Activated CD4-positive, alpha-beta T cell treated with anti-CD3 and anti-CD28 coated beads for 24 hours (primary cell): ENCODE measurements at regions not wholly inside any gene's neighbourhood (a gene's known extent, or its start where the extent isn't known, plus 50 kb on each side); places are given as distances from the start of the nearest gene placed in this dataset.
"Not testable (repeated sequence)": the region's sequence is repeated elsewhere in the genome, so short reads cannot be mapped to it uniquely, and the experiment has no call there.

Source experiments
- DNase-seq, 2 donors: peaks; one replicate each; pipeline ENCODE4 v3.0.0-alpha.2; 2020; ENCODE audit warnings: low read depth in 2 of 2

GRCh38 chr2:72078773-72079172 lies 68.9 kb downstream of the CYP26B1 start:
- no peak for DNase-seq

- no peak for DNase-seq
These were observed 69.9 kb downstream of the CYP26B1 start for GRCh38 chr2:72077702-72078169.

DNA sequence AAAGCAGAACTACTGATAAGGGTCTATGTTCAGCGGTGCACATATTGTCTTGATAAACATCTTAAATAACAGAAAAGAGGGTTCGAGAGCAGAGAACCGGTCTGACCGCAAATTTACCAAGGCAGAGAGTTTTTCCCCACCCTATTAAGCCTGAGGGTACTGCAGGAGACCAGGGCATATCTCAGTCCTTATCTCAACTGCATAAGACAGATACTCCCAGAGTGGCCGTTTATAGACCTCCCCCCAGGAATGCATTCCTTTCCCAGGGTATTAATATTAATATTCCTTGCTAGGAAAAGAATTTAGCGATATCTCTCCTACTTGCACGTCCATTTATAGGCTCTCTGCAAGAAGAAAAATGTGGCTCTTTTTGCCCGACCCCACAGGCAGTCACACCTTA lies 74.3 kb downstream of the CYP26B1 start:
- not testable (repeated sequence) for DNase-seq

- DNase-seq = not testable (repeated sequence)
These were observed 83.5 kb downstream of the CYP26B1 start for GRCh38 chr2:72064197-72064596.

DNA sequence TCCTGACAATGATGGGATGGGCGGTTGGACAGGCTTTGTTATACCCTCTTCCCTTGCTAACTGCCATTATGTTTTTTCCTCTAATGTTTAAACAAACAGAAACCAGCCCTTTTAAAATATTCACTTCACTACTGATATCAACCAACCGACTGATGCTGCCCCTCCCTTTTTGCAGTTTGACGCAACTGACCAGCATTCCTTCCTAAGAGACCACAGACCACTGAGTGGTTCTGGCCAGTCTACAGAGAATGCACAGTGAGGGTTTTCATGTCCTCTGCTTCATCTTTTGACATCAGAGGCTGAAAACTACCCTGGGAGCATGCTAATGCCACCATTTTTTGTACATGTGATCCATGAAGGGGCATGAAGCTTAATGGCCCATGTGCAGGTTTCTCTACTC lies 85.3 kb downstream of the CYP26B1 start:
- DNase-seq = no peak

DNA sequence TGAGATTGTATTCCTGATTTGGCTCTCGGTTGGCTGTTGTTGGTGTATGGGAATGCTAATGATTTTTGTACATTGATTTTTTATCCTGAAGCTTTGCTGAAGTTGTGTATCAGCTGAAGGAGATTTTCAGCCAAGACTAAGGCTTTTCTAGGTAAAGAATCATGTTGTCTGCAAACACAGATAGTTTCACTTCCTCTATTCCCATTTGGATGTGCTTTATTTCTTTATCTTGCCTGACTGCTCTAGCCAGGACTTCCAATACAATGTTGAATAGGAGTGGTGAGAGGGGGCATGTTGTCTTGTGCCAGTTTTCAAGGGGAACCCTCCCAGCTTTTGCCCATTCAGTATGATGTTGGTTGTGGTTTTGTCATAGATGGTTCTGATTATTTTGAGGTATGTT lies 90.4 kb downstream of the CYP26B1 start:
- no peak for DNase-seq

DNA sequence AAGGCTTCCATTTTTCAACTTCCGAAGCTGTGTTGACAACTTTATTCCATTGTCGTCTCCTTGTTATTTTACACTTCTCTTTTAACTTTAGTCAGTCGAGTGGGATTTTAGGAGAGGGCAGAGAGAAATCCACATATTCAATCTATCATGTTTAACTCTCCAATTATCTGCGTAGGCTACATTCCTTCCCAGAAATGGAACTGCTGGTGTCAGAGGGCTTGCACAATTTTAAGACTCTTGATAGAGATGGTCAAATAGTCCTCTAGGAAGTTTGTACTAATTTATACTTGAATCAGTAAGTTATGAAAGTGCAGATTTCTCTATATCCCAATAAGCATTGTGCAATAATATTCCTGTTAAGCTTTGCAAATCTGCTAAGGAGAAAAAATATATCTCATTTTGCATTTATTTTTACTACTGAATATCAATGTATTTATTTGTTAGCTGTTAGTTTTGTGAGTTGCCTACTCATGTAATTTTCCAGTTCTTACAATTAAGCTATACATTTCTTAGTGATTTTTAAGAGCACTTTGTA lies 95.6 kb downstream of the CYP26B1 start:
- DNase-seq = no peak

DNA sequence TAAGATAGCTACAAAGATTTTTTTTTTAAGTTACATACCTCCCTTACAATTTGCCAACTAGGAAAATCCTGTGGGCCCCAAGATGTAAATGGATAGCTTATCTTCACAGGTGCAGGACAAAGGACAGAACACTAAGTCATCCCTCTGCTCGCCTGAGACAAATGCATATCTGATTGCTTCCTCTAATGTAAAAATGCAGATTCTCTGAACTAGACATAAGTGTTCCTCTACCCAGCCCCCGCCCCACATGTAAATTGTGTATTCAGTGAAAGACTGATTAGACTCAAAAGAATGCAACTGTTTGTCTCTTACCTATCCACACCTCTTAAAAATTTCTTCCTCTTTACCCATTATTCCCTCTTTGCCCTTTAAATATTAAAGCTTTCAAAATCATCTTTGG lies 96.5 kb downstream of the CYP26B1 start:
- no peak for DNase-seq

GRCh38 chr2:72050734-72051133 lies 96.9 kb downstream of the CYP26B1 start:
- DNase-seq = no peak

DNA sequence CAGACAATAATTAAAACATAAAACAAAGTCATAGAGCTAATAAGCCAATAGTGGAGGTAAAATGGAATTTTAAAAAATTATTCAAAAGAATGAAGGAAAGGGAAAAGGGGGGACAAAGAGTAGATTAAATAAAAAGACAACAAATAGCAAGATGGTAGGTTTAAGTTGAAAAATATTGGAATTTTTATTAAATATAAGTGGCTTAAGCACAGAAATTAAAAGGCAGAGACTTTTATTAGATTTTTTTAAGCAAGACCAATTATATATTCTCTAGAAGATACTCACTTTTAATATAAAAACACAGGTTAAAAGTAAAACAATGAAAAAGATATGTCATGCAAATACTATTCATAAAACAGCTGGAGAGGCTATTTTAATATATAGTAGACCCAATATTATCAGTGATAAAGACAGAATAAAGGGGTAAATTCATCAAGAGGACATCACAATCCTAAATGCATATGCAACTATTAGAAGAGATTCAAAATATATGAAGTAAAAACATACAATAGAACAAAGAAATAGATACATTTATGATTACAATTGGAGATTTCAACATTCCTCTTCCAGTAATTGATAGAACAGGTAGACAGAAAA lies 98.7 kb downstream of the CYP26B1 start:
- no peak for DNase-seq

GRCh38 chr2:72043985-72044384 lies 103.7 kb downstream of the CYP26B1 start:
- DNase-seq = no peak

DNA sequence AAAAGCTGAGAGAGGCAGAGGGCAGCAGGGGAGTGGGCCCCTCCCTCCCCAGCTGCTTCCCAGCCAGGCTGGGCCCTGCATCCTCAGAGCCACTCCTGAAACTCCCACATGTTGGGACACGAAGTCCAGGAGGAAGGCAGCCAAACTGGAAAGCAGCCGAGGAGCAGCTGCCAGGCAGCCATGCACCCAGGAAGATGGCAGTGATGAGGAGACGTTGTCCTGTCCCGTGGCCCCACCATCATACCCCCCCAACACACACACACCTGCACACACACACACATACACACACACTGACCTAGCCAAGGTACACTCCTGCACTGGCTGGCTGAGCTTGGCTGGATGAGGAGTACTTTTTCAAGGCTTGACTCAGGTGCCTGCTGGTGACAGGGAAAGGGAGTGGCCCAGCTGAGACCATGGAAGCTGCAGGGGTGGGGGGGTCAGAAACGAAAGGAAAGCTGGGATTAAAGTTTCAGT lies 106.0 kb downstream of the CYP26B1 start:
- DNase-seq = no peak

DNA sequence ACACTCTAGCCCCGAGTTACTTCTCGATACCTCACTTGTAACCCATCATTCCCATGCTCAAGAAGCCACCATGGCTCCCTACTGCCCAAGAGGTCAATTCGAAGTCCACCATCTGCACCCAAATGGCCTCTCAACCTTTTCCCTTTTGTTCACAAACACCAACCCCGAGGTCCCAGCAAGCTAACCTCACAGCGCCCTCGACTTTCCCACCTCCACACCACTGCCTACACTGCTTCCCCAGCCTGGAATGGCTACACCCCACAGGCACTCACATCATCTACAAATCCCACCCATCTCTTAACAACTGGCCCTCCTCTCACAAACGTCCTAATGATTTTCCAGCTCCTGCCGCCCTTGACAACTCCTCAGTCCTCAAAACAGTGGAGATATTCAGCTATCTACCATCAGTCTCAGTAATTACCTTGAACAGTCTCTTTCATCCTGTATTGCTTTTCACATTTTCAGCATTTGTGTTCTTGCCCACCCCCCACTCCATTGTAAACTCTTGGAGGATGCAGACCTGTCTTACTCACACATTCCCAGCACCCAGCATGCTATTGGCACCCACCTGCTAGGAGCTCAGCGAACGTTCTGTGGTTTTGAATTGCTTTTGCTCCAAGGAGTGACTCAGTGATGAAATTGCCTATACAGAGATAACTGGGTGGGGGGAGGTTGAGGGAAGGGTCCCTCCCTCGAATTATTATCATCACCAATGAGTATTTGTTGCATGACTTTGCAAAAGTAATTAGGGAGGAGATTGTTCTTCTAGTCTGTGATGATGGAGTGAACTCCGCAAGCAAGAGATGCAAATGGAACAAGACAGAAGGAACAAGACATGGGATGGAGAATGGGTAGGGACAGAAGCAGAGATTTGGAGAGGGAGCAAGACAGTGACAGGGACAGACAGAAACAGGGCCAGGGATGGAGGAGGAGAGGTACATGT lies 106.8 kb downstream of the CYP26B1 start:
- no peak for DNase-seq

- DNase-seq = no peak
These were observed 109.1 kb downstream of the CYP26B1 start for GRCh38 chr2:72038524-72038923.

- no peak for DNase-seq
These were observed 110.4 kb downstream of the CYP26B1 start for GRCh38 chr2:72037261-72037666.

DNA sequence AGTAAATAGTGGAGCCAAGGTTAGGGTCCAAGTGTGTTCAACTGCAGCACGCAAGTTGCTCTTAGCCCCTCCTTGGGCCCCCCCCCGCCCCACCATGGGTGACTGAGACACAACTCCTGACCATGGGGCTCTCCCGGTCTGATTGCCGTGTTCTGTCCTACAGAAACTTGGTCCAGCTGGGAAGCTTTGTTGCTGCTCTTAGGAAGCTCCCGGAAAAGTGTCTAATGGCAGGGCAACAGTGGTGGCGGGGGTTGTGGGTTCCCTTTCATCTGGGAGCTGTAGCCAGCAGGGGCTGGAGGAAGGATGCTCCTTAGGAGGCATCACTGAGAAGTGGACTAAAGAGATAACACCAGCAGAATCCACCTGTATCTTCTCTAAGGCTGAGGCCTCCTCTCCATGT lies 111.1 kb downstream of the CYP26B1 start:
- no peak for DNase-seq

DNA sequence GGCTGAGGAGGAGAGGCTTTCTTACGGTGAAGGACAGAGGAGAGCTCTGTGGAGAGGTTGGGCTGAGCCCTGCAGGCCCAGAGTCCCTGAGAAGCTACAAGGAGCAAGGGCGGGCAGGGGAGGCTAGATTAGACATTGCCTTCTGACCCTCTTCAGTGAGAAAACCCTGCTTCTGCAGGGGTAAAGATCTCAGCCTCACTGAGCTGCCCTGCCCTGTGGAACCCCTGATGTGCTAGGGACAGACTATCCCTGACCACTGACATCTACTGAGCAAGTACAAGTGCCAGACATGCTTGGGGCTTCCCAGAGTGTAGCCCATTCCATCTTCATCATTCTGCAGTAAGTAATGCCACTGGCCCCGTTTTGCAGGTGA lies 111.5 kb downstream of the CYP26B1 start:
- DNase-seq = no peak

GRCh38 chr2:72035518-72036172 lies 112.0 kb downstream of the CYP26B1 start:
- no peak for DNase-seq

- DNase-seq = no peak
These were observed 113.1 kb downstream of the CYP26B1 start for GRCh38 chr2:72034353-72035095.

- no peak for DNase-seq
These were observed 114.0 kb downstream of the CYP26B1 start for GRCh38 chr2:72033636-72034035.

GRCh38 chr2:72032481-72033041 lies 115.1 kb downstream of the CYP26B1 start:
- DNase-seq = no peak
